ENCODE measurements at regions not wholly inside any gene's neighbourhood (a gene's known extent, or its start where the extent isn't known, plus 50 kb on each side); places are given as distances from the start of the nearest gene placed in this dataset.

DNA sequence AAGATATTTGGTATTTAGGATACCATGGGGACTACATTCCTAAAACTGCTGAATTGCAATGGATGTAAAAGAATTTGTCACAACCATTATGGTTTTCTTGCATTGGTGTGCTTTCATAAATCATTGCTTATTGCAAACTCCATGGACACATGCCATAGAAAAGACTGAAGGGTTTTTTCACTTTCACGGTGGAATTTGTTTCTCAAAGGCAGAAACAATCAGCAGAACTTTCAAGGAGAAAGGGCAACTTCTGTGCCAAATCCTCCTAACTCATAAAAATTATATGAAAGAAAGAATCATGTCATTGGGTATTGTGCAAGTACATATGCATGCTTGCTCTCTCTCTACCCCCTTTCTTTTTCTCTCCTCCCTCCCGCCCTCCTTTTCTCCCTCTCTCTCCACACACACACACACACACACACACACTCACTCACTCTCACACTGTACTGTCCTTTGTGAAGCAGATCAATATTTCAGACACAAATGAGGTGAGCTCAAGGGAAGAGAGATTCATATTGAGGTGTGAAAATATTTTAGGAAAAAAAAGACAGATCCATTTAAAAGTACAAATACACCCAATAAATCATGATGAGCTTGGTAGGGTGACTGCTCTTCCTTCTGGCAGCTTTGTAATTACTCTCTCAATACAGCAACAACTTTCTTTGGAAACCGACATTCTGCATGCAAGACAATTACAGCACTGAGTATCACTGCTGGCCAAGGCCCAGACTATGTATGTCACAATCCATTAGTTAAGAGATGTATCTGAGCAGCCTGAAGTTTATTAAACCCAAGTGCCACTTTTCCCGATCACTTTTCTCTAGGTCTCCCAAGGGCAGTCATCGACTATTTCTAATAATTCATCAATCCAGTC, 492.6 kb downstream of the TUSC7 start:
- TF ChIP-seq SP1 (IDR thresholded peaks at IDR 0.05; ENCODE audit: low read depth, low read length) = no peak
- TF ChIP-seq POLR2AphosphoS5 (IDR thresholded peaks at IDR 0.05; ENCODE audit: low read depth, low read length) = no peak
- TF ChIP-seq, protein P1, sequence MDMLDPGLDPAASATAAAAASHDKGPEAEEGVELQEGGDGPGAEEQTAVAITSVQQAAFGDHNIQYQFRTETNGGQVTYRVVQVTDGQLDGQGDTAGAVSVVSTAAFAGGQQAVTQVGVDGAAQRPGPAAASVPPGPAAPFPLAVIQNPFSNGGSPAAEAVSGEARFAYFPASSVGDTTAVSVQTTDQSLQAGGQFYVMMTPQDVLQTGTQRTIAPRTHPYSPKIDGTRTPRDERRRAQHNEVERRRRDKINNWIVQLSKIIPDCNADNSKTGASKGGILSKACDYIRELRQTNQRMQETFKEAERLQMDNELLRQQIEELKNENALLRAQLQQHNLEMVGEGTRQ (IDR thresholded peaks at IDR 0.05; ENCODE audit: low read length) = no peak
- TF ChIP-seq RAD21 (IDR thresholded peaks at IDR 0.05 in 1 of 2, conservative IDR thresholded peaks at IDR 0.05 in 1 of 2; ENCODE audit: low read depth in 2 of 2, low read length in 2 of 2) = no peak
- TF ChIP-seq BRCA1 (IDR thresholded peaks at IDR 0.05; ENCODE audit: low read depth, low read length) = no peak
- TF ChIP-seq, protein P2, sequence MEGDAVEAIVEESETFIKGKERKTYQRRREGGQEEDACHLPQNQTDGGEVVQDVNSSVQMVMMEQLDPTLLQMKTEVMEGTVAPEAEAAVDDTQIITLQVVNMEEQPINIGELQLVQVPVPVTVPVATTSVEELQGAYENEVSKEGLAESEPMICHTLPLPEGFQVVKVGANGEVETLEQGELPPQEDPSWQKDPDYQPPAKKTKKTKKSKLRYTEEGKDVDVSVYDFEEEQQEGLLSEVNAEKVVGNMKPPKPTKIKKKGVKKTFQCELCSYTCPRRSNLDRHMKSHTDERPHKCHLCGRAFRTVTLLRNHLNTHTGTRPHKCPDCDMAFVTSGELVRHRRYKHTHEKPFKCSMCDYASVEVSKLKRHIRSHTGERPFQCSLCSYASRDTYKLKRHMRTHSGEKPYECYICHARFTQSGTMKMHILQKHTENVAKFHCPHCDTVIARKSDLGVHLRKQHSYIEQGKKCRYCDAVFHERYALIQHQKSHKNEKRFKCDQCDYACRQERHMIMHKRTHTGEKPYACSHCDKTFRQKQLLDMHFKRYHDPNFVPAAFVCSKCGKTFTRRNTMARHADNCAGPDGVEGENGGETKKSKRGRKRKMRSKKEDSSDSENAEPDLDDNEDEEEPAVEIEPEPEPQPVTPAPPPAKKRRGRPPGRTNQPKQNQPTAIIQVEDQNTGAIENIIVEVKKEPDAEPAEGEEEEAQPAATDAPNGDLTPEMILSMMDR (IDR thresholded peaks at IDR 0.05; ENCODE audit: control extremely low read depth in 1 of 3, insufficient read depth in 1 of 3, low read depth in 1 of 3, low read length in 3 of 3) = no peak
- no peak for TF ChIP-seq POLR2A (IDR thresholded peaks at IDR 0.05; ENCODE audit: control extremely low read depth in 1 of 2, low read depth in 2 of 2, low read length in 2 of 2)
- TF ChIP-seq ASH2L (IDR thresholded peaks at IDR 0.05; ENCODE audit: low read length) = no peak
- TF ChIP-seq EZH2 (IDR thresholded peaks at IDR 0.05; ENCODE audit: low read depth, low read length, severe bottlenecking) = no peak
- no peak for TF ChIP-seq EP300 (IDR thresholded peaks at IDR 0.05; ENCODE audit: borderline replicate concordance in 1 of 2, low read depth in 2 of 2, low read length in 2 of 2)
- TF ChIP-seq TAF7 (optimal IDR thresholded peaks at IDR 0.05; ENCODE audit: borderline replicate concordance, low read depth, low read length) = no peak
